Neural progenitor cell (in vitro differentiated cells): ENCODE measurements at regions not wholly inside any gene's neighbourhood (a gene's known extent, or its start where the extent isn't known, plus 50 kb on each side); places are given as distances from the start of the nearest gene placed in this dataset.

Experiments
- DNase-seq: peaks from one replicate; pipeline ENCODE4 v3.0.0-alpha.2; 2016; ENCODE audit warnings: low spot score
- H2AFZ ChIP-seq: fragments of 200-600 bp; sonication (generic); replicated peaks from 2 replicates; pipeline ENCODE4 v1.6.1; 2016; ENCODE audit warnings: antibody characterized with exemption
- H3F3A ChIP-seq: fragments of 200-600 bp; sonication (generic); 2 replicates; pipeline ENCODE4 v1.6.1; 2016; ENCODE audit warnings: antibody characterized with exemption, low read depth
- H3K27ac ChIP-seq: fragments of 200-600 bp; sonication (generic); 2 replicates; pipeline ENCODE4 v1.5.1; 2016; ENCODE audit warnings: mild to moderate bottlenecking
- H3K27me3 ChIP-seq: fragments of 200-600 bp; sonication (generic); 2 replicates; pipeline ENCODE4 v1.6.1; 2016; ENCODE audit warnings: mild to moderate bottlenecking, moderate library complexity
- H3K36me3 ChIP-seq: fragments of 200-600 bp; sonication (generic); 2 replicates; pipeline ENCODE4 v1.5.1; 2016
- H3K4me1 ChIP-seq: fragments of 200-600 bp; sonication (generic); 2 replicates; pipeline ENCODE4 v1.6.1; 2016; ENCODE audit warnings: mixed run types
- H3K4me2 ChIP-seq: fragments of 200-600 bp; sonication (generic); 2 replicates; pipeline ENCODE4 v1.6.1; 2016
- H3K4me3 ChIP-seq: fragments of 200-600 bp; sonication (generic); 2 replicates; pipeline ENCODE4 v1.5.1; 2016
- H3K79me2 ChIP-seq: fragments of 200-600 bp; sonication (generic); 2 replicates; pipeline ENCODE4 v1.6.1; 2016; ENCODE audit warnings: low read depth
- H3K9ac ChIP-seq: fragments of 200-600 bp; sonication (generic); 2 replicates; pipeline ENCODE4 v1.6.1; 2016
- H3K9me3 ChIP-seq: fragments of 200-600 bp; sonication (generic); 2 replicates; pipeline ENCODE4 v1.5.1; 2016; ENCODE audit warnings: low read depth
- H4K20me1 ChIP-seq: fragments of 200-600 bp; sonication (generic); 2 replicates; pipeline ENCODE4 v1.6.1; 2016; ENCODE audit warnings: low read depth
- H3K27ac Mint-ChIP-seq: 3 replicates; pipeline ENCODE4 v1.8.0; 2021; ENCODE audit warnings: mixed read lengths
- H3K27me3 Mint-ChIP-seq: 2 replicates; pipeline ENCODE4 v1.8.0; 2022; ENCODE audit warnings: low read depth, mild to moderate bottlenecking, inconsistent platforms, moderate library complexity, mixed read lengths; ENCODE audit not compliant: insufficient read depth
- H3K36me3 Mint-ChIP-seq: 3 replicates; pipeline ENCODE4 v1.8.0; 2021; ENCODE audit warnings: mixed read lengths
- H3K4me1 Mint-ChIP-seq: 3 replicates; pipeline ENCODE4 v1.8.0; 2021; ENCODE audit warnings: mixed read lengths
- H3K4me3 Mint-ChIP-seq: 3 replicates; pipeline ENCODE4 v1.8.0; 2021; ENCODE audit warnings: mild to moderate bottlenecking, moderate library complexity, mixed read lengths
- H3K9me3 Mint-ChIP-seq: 3 replicates; pipeline ENCODE4 v1.8.0; 2020; ENCODE audit warnings: mixed read lengths
- EZH2 ChIP-seq: fragments of 200-600 bp; sonication (generic); IDR thresholded peaks from 2 replicates; pipeline ENCODE4 v1.6.1; 2017; ENCODE audit warnings: antibody characterized with exemption, mild to moderate bottlenecking, moderate library complexity
- EZH2phosphoT487 ChIP-seq: fragments of 200-600 bp; sonication (generic); IDR thresholded peaks from 2 replicates; pipeline ENCODE4 v1.6.1; 2017; ENCODE audit warnings: antibody characterized with exemption
- TF ChIP-seq, protein P1 (sequence below): fragments of 200-600 bp; sonication (generic); IDR thresholded peaks from 2 replicates; pipeline ENCODE4 v1.5.1; 2017; ENCODE audit warnings: antibody characterized with exemption, mild to moderate bottlenecking

DNA sequence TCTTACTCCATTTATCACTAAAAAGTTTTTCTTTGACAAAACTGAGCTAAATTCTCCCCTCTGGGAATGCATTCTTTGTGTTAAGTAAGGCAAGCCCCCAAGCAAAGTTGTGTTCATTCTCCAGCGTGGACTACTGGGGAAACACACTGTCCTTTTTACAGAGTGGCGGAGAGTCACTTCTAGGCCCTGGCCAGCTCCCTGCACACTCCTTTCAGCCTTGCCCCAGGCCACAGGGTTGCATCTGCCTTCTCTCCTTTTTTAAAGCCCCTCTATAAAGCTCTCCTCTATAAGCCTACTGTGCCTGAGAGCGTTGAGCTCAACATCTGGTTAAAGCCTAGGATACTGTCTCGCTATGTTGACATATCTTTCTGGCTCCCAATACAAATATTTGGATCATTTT is 803.4 kb downstream of the PCDH17 start:
- Histone ChIP-seq H3K27ac (no peak overlapping the region), H3K4me1 (no peaks in the 10 kb centered on the region), H3K36me3 (no peaks in the 10 kb centered on the region), H2AFZ (peak overlapping the region; percentile 28), H3K4me2 (no peak overlapping the region), H3K4me3 (no peak overlapping the region), H3F3A (no peaks in the 10 kb centered on the region), H4K20me1 (no peaks in the 10 kb centered on the region), H3K9me3 (no peaks in the 10 kb centered on the region), H3K27me3 (no peaks in the 10 kb centered on the region), H3K79me2 (no peaks in the 10 kb centered on the region), H3K9ac (no peak overlapping the region)
- Mint-ChIP-seq H3K4me3 (no peak overlapping the region), H3K27ac (no peak overlapping the region), H3K36me3 (no peaks in the 10 kb centered on the region), H3K27me3 (no peaks in the 10 kb centered on the region), H3K9me3 (peaks cover 3% of the 10 kb centered on the region), H3K4me1 (no peaks in the 10 kb centered on the region)
- TF ChIP-seq, protein P1, sequence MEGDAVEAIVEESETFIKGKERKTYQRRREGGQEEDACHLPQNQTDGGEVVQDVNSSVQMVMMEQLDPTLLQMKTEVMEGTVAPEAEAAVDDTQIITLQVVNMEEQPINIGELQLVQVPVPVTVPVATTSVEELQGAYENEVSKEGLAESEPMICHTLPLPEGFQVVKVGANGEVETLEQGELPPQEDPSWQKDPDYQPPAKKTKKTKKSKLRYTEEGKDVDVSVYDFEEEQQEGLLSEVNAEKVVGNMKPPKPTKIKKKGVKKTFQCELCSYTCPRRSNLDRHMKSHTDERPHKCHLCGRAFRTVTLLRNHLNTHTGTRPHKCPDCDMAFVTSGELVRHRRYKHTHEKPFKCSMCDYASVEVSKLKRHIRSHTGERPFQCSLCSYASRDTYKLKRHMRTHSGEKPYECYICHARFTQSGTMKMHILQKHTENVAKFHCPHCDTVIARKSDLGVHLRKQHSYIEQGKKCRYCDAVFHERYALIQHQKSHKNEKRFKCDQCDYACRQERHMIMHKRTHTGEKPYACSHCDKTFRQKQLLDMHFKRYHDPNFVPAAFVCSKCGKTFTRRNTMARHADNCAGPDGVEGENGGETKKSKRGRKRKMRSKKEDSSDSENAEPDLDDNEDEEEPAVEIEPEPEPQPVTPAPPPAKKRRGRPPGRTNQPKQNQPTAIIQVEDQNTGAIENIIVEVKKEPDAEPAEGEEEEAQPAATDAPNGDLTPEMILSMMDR, result no peak
- TF ChIP-seq EZH2 (no peak), EZH2phosphoT487 (no peak)
- peak; percentile 4 for DNase-seq

DNA sequence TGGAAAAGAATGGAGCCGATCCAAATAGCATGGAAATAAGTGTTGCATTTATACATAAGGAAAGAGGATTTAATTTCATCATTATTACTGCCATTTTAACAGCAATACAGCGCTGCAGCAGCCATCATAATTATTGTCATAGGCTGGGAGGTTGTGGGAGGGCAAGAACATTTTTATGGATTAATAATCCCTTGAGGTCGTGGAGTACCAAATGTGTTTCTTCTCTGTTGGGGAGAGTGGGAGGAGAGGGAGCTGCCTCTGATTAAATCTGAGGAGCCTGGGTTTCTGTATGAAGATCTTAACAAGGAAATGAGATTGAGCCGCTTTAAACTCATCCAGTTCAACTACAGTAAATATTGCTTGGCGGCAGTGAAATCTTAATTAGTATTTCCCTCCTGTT is 805.9 kb downstream of the PCDH17 start:
- Mint-ChIP-seq H3K27ac (no peak overlapping the region), H3K4me1 (no peaks in the 10 kb centered on the region)

DNA sequence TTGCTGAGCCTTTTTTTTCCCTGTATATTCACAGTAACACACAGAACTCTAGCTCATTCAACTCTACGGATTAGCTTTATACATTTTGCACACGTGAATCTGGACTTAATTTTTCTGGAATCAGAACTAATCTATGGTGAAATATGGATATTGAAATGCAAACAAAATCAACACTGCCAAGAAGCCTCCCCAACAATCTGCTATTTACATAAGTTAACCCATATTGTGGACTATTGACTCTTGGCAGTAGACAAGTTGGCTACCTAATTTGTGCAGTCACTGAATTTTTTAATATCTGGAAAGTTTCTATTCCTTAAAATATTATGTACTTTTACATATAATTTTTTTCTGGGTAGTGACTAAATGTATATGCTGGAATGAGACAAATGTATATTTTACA is 815.4 kb downstream of the PCDH17 start:
- H3K4me1 Mint-ChIP-seq, result peaks cover 4% of the 10 kb centered on the region
- H2AFZ ChIP-seq, result no peak overlapping the region
- no peaks in the 10 kb centered on the region for H3K9me3 ChIP-seq
- H3K9me3 Mint-ChIP-seq, result no peaks in the 10 kb centered on the region
- no peak overlapping the region for H3K9ac ChIP-seq
- no peak overlapping the region for H3K27ac ChIP-seq
- no peaks in the 10 kb centered on the region for H4K20me1 ChIP-seq
- H3K4me3 ChIP-seq, result no peak overlapping the region
- H3K27me3 ChIP-seq, result no peaks in the 10 kb centered on the region
- H3K27ac Mint-ChIP-seq, result no peak overlapping the region
- no peak for DNase-seq
- no peaks in the 10 kb centered on the region for H3K79me2 ChIP-seq
- H3K4me2 ChIP-seq, result no peak overlapping the region
- no peaks in the 10 kb centered on the region for H3K36me3 Mint-ChIP-seq
- H3K36me3 ChIP-seq, result no peaks in the 10 kb centered on the region
- H3K4me3 Mint-ChIP-seq, result no peak overlapping the region
- H3K27me3 Mint-ChIP-seq, result no peaks in the 10 kb centered on the region
- TF ChIP-seq EZH2phosphoT487 (no peak), EZH2 (no peak)
- TF ChIP-seq, protein P1, result no peak
- no peaks in the 10 kb centered on the region for H3F3A ChIP-seq
- H3K4me1 ChIP-seq, result no peaks in the 10 kb centered on the region

More for the DNA sequence above, 805.9 kb downstream of the PCDH17 start:
- H3K9me3 Mint-ChIP-seq, result no peaks in the 10 kb centered on the region
- H3K4me3 Mint-ChIP-seq, result no peak overlapping the region
- Histone ChIP-seq H3K4me2 (no peak overlapping the region), H3K27me3 (no peaks in the 10 kb centered on the region), H3K4me3 (no peak overlapping the region), H3F3A (no peaks in the 10 kb centered on the region), H4K20me1 (no peaks in the 10 kb centered on the region), H3K9ac (no peak overlapping the region), H3K79me2 (no peaks in the 10 kb centered on the region), H3K9me3 (no peaks in the 10 kb centered on the region), H3K36me3 (no peaks in the 10 kb centered on the region), H3K27ac (no peak overlapping the region), H3K4me1 (peaks cover 3% of the 10 kb centered on the region), H2AFZ (no peak overlapping the region)
- no peaks in the 10 kb centered on the region for H3K36me3 Mint-ChIP-seq
- no peak for TF ChIP-seq EZH2
- no peak for TF ChIP-seq EZH2phosphoT487
- TF ChIP-seq, protein P1, result no peak
- H3K27me3 Mint-ChIP-seq, result no peaks in the 10 kb centered on the region
- no peak for DNase-seq
